ENCODE measurements at regions not wholly inside any gene's neighbourhood (a gene's known extent, or its start where the extent isn't known, plus 50 kb on each side); places are given as distances from the start of the nearest gene placed in this dataset.

DNA sequence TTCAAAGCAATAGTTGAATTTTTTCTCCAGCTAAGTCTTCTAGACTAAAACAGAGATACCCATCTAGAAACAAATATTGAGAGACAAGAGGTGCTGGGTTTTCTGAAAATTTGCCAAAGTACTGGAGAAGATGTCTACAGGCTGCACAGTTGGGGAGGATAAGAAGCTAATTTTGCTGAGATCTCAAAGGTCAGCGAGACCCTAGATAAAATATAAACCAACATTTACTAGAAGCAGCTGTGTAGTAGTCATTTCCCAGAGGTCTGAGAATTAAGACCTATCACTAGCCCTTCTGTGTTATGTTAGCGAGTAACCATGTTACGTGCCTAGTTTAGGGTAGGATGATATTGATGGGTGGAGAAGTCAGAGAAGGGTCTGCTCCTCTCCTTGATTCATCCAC lies 208.5 kb upstream of the TNC start:
- Histone ChIP-seq H3K4me3 (ENCODE audit: control insufficient read depth in 2 of 3, extremely low read depth in 1 of 3, insufficient read depth in 2 of 3, low read depth in 1 of 3, low read length in 3 of 3) (no peak overlapping the region), H3K4me1 (ENCODE audit: control insufficient read depth, extremely low read depth, insufficient read depth, low read length) (no peaks in the 10 kb centered on the region), H3K9me1 (ENCODE audit: control insufficient read depth, extremely low read depth, insufficient read depth, low read length) (no peaks in the 10 kb centered on the region), H3K27ac (ENCODE audit: control insufficient read depth, insufficient read depth, low read length) (no peak overlapping the region), H3K27me3 (ENCODE audit: control insufficient read depth, extremely low read depth, insufficient read depth, low read length) (no peaks in the 10 kb centered on the region), H3K4me2 (ENCODE audit: control insufficient read depth, extremely low read depth, insufficient read depth, low read depth, low read length) (no peak overlapping the region), H3K79me2 (ENCODE audit: control insufficient read depth, insufficient read depth, low read length) (no peaks in the 10 kb centered on the region), H4K20me1 (ENCODE audit: control insufficient read depth, extremely low read depth, insufficient read depth, low read length) (no peaks in the 10 kb centered on the region), H2AFZ (ENCODE audit: control insufficient read depth, low read length) (no peak overlapping the region), H3K9me3 (ENCODE audit: control insufficient read depth, low read depth, low read length) (no peaks in the 10 kb centered on the region), H3K36me3 (ENCODE audit: control insufficient read depth in 2 of 2, extremely low read depth in 1 of 2, insufficient read depth in 2 of 2, low read length in 2 of 2) (no peaks in the 10 kb centered on the region), H3K9ac (ENCODE audit: control insufficient read depth, extremely low read depth, insufficient read depth, low read length) (no peak overlapping the region)
- DNase-seq (ENCODE audit: low read depth, low spot score), result no peak
- TF ChIP-seq EZH2 (IDR thresholded peaks at IDR 0.05; ENCODE audit: low read length), result no peak
- TF ChIP-seq, protein P1, sequence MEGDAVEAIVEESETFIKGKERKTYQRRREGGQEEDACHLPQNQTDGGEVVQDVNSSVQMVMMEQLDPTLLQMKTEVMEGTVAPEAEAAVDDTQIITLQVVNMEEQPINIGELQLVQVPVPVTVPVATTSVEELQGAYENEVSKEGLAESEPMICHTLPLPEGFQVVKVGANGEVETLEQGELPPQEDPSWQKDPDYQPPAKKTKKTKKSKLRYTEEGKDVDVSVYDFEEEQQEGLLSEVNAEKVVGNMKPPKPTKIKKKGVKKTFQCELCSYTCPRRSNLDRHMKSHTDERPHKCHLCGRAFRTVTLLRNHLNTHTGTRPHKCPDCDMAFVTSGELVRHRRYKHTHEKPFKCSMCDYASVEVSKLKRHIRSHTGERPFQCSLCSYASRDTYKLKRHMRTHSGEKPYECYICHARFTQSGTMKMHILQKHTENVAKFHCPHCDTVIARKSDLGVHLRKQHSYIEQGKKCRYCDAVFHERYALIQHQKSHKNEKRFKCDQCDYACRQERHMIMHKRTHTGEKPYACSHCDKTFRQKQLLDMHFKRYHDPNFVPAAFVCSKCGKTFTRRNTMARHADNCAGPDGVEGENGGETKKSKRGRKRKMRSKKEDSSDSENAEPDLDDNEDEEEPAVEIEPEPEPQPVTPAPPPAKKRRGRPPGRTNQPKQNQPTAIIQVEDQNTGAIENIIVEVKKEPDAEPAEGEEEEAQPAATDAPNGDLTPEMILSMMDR (optimal IDR thresholded peaks at IDR 0.05 in 1 of 3, IDR thresholded peaks at IDR 0.05 in 1 of 3, conservative IDR thresholded peaks at IDR 0.05 in 1 of 3; ENCODE audit: extremely low read depth in 1 of 3, insufficient read depth in 2 of 3, low read length in 3 of 3), result no peak
- dilution Hi-C loops (cut with MboI; ENCODE audit: extremely low pct_ligation_motif_present, low sequenced_read_pairs), result no loop called here
- FAIRE-seq, result no peak

DNA sequence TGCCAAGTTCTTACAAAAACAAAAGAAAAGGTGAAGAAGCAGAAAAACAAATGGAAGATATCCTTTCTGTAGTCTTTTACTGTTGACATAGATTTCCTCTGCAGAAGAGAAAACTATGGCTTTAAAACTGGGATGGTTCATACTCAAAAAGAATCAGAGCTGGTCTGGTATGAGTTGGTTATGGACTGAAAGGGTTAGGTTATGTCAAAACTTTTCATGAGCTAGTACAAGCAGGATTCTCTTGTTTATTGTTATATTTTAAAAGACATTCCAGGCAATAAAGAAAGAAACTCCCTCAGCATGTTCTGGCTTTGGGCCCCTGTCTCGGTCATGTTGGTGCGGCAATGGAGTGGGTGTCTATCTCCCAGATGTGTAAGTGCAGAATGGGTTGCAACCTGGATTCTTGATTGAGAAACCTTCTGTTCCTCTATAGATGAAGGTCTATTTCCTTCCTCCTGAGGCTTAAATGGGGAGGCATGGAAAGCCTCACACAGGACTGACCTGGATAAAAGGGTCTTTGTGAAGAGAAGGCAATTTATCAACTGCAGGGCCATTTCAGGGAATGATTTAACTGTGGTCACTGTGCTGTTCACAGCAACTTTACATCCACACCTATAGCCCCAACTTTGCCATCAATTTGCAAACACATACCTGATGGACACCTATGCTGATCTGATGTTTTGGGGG lies 209.6 kb upstream of the TNC start:
- H2AFZ ChIP-seq (ENCODE audit: control insufficient read depth, low read length), result no peak overlapping the region
- no peaks in the 10 kb centered on the region for H3K36me3 ChIP-seq (ENCODE audit: control insufficient read depth in 2 of 2, extremely low read depth in 1 of 2, insufficient read depth in 2 of 2, low read length in 2 of 2)
- H4K20me1 ChIP-seq (ENCODE audit: control insufficient read depth, extremely low read depth, insufficient read depth, low read length), result no peaks in the 10 kb centered on the region
- dilution Hi-C loops (cut with MboI; ENCODE audit: extremely low pct_ligation_motif_present, low sequenced_read_pairs), result no loop called here
- TF ChIP-seq, protein P1 (optimal IDR thresholded peaks at IDR 0.05 in 1 of 3, IDR thresholded peaks at IDR 0.05 in 1 of 3, conservative IDR thresholded peaks at IDR 0.05 in 1 of 3; ENCODE audit: extremely low read depth in 1 of 3, insufficient read depth in 2 of 3, low read length in 3 of 3), result no peak
- TF ChIP-seq EZH2 (IDR thresholded peaks at IDR 0.05; ENCODE audit: low read length), result no peak
- H3K9ac ChIP-seq (ENCODE audit: control insufficient read depth, extremely low read depth, insufficient read depth, low read length), result no peak overlapping the region
- H3K4me1 ChIP-seq (ENCODE audit: control insufficient read depth, extremely low read depth, insufficient read depth, low read length), result no peaks in the 10 kb centered on the region
- no peak overlapping the region for H3K4me2 ChIP-seq (ENCODE audit: control insufficient read depth, extremely low read depth, insufficient read depth, low read depth, low read length)
- H3K9me3 ChIP-seq (ENCODE audit: control insufficient read depth, low read depth, low read length), result no peaks in the 10 kb centered on the region
- H3K79me2 ChIP-seq (ENCODE audit: control insufficient read depth, insufficient read depth, low read length), result no peaks in the 10 kb centered on the region
- no peak for DNase-seq (ENCODE audit: low read depth, low spot score)
- no peak overlapping the region for H3K4me3 ChIP-seq (ENCODE audit: control insufficient read depth in 2 of 3, extremely low read depth in 1 of 3, insufficient read depth in 2 of 3, low read depth in 1 of 3, low read length in 3 of 3)
- H3K27ac ChIP-seq (ENCODE audit: control insufficient read depth, insufficient read depth, low read length), result no peak overlapping the region
- H3K9me1 ChIP-seq (ENCODE audit: control insufficient read depth, extremely low read depth, insufficient read depth, low read length), result no peaks in the 10 kb centered on the region
- no peak for FAIRE-seq
- H3K27me3 ChIP-seq (ENCODE audit: control insufficient read depth, extremely low read depth, insufficient read depth, low read length), result no peaks in the 10 kb centered on the region
